OCI-LY7 (cell line): ENCODE measurements at regions not wholly inside any gene's neighbourhood (a gene's known extent, or its start where the extent isn't known, plus 50 kb on each side); places are given as distances from the start of the nearest gene placed in this dataset.

Experiments used
- BruUV-seq: library from RNA; stranded (reverse); fragments of 400-500 nt; replicated peaks from 2 replicates; lab custom pipeline; 2021; lab: Mats Ljungman, UMichigan
- CTCF ChIA-PET: fragments of 300-600 bp; sonication (Branson Sonifier 250); formaldehyde crosslinking; loops from one replicate; lab custom pipeline; 2022; ENCODE audit warnings: antibody characterized with exemption; ENCODE audit not compliant: unreplicated experiment; lab: Charles Lee
- POLR2A ChIA-PET: fragments of 300-600 bp; sonication (Branson Sonifier 250); formaldehyde crosslinking; loops from one replicate; lab custom pipeline; 2022; ENCODE audit warnings: antibody characterized with exemption; lab: Charles Lee
- DNase-seq: peaks from one replicate; pipeline ENCODE4 v3.0.0-alpha.2; 2015; ENCODE audit warnings: low spot score
- H2AFZ ChIP-seq: fragments of 200-600 bp; sonication (generic), shearing (Covaris generic); 2 replicates; pipeline ENCODE4 v1.6.1; 2014; ENCODE audit warnings: mild to moderate bottlenecking, antibody characterized with exemption, low read length, moderate library complexity
- H3K27ac ChIP-seq: fragments of 200-600 bp; sonication (generic); 2 replicates; pipeline ENCODE4 v1.5.1; 2014; ENCODE audit warnings: mixed run types, low read depth, mild to moderate bottlenecking, moderate library complexity, low read length, inconsistent platforms; ENCODE audit not compliant: poor library complexity, severe bottlenecking
- H3K36me3 ChIP-seq: fragments of 200-600 bp; sonication (generic); 2 replicates; pipeline ENCODE4 v1.6.1; 2014; ENCODE audit warnings: mild to moderate bottlenecking, antibody characterized with exemption, low read length, moderate library complexity, mixed read lengths; ENCODE audit not compliant: insufficient read depth
- H3K4me1 ChIP-seq: fragments of 200-600 bp; sonication (generic); 2 replicates; pipeline ENCODE4 v1.5.1; 2014; ENCODE audit warnings: mild to moderate bottlenecking, low read length; ENCODE audit not compliant: insufficient read depth, poor library complexity, severe bottlenecking
- H3K4me2 ChIP-seq: fragments of 200-600 bp; sonication (generic); 2 replicates; pipeline ENCODE4 v1.6.1; 2014; ENCODE audit warnings: mild to moderate bottlenecking, low read length
- H3K4me3 ChIP-seq: fragments of 200-600 bp; sonication (generic); 2 replicates; pipeline ENCODE4 v1.5.1; 2014; ENCODE audit warnings: mild to moderate bottlenecking, low read depth, low read length; ENCODE audit not compliant: poor library complexity, severe bottlenecking
- H3K79me2 ChIP-seq: fragments of 200-600 bp; sonication (generic); 2 replicates; pipeline ENCODE4 v1.6.1; 2016; ENCODE audit warnings: low read depth, mild to moderate bottlenecking, low read length, moderate library complexity, mixed read lengths; ENCODE audit not compliant: insufficient read depth
- H3K9me2 ChIP-seq: fragments of 200-600 bp; sonication (generic); 2 replicates; pipeline ENCODE4 v1.6.1; 2016; ENCODE audit warnings: mild to moderate bottlenecking, low read length, mixed read lengths; ENCODE audit not compliant: insufficient read depth
- H3K9me3 ChIP-seq: fragments of 200-600 bp; sonication (generic); 2 replicates; pipeline ENCODE4 v1.6.1; 2014; ENCODE audit warnings: mild to moderate bottlenecking, mixed run types, low read length, mixed read lengths
- H4K20me1 ChIP-seq: fragments of 200-600 bp; sonication (generic); 2 replicates; pipeline ENCODE4 v1.6.1; 2014; ENCODE audit warnings: mild to moderate bottlenecking, antibody characterized with exemption, low read length, moderate library complexity, mixed read lengths; ENCODE audit not compliant: insufficient read depth
- CTCF ChIP-seq: fragments of 200-600 bp; sonication (generic); conservative IDR thresholded peaks from 2 replicates; pipeline ENCODE4 v1.5.1; 2014; ENCODE audit warnings: mild to moderate bottlenecking, antibody characterized with exemption, low read length, moderate library complexity, mixed read lengths
- EZH2phosphoT487 ChIP-seq: fragments of 200-600 bp; sonication (generic); IDR thresholded peaks from 2 replicates; pipeline ENCODE4 v1.6.1; 2018; ENCODE audit warnings: low read depth, borderline replicate concordance, mild to moderate bottlenecking, mixed run types, antibody characterized with exemption, low read length, moderate library complexity, mixed read lengths
- intact Hi-C: fragments of 100-400 bp; cut with micrococcal nuclease; formaldehyde crosslinking; loops from one replicate; pipeline ENCODE4 v1.10.0; 2022; ENCODE audit not compliant: unreplicated experiment

DNA sequence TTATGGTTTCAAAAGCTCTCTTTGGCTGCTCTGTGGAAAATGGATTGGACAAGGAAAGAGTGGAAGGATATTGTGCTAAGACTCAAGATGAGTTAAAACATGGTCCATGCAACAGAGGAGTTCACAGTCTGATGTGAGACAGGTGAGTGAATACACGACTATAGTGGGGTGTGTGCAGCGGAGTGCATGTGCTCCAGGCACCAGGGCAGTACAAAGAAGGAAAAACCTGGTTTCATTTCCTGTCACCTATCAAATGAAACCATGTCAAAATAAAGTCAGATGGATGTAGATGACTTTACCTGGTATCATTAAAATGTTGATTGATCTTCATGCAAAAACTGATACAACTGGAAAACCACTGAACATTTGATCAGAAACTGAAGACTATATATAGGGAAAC, 241.0 kb upstream of the RASGEF1B start:
- intact Hi-C loops, result no loop called here
- Histone ChIP-seq H4K20me1 (no peaks in the 10 kb centered on the region), H3K79me2 (no peaks in the 10 kb centered on the region), H3K4me2 (0 out of 2 replicates have a peak overlapping the region, but pooled peaks have one; percentile 1), H3K4me3 (no peak overlapping the region), H3K27ac (no peak overlapping the region), H2AFZ (no peak overlapping the region), H3K36me3 (no peaks in the 10 kb centered on the region), H3K9me3 (no peaks in the 10 kb centered on the region), H3K9me2 (no peaks in the 10 kb centered on the region), H3K4me1 (peaks cover 14% of the 10 kb centered on the region)
- peak; percentile 11 for DNase-seq
- ChIA-PET CTCF (no interaction called here), POLR2A (no interaction called here)
- no TSS peak for BruUV-seq
- TF ChIP-seq CTCF (no peak), EZH2phosphoT487 (no peak)

- Histone ChIP-seq H3K4me1 (peaks cover 6% of the 10 kb centered on the region), H3K9me3 (no peaks in the 10 kb centered on the region), H3K27ac (no peak overlapping the region), H2AFZ (no peak overlapping the region), H4K20me1 (no peaks in the 10 kb centered on the region), H3K79me2 (no peaks in the 10 kb centered on the region), H3K4me3 (no peak overlapping the region), H3K36me3 (no peaks in the 10 kb centered on the region), H3K9me2 (no peaks in the 10 kb centered on the region), H3K4me2 (no peak overlapping the region)
- no peak for DNase-seq
- CTCF ChIA-PET, result no interaction called here
- POLR2A ChIA-PET, result interaction anchor here (1.1 to 1.5 kb wide), 3 partner anchors 20 to 232 kb away, joined by 3 to 4 read pairs (median 3); no protein-coding TSS in a partner anchor
- intact Hi-C loops, result no loop called here
- BruUV-seq, result no TSS peak
- no peak for TF ChIP-seq CTCF
- TF ChIP-seq EZH2phosphoT487, result no peak
Measured at GRCh38 chr4:81704461-81704860, 232.8 kb upstream of the RASGEF1B start.

DNA sequence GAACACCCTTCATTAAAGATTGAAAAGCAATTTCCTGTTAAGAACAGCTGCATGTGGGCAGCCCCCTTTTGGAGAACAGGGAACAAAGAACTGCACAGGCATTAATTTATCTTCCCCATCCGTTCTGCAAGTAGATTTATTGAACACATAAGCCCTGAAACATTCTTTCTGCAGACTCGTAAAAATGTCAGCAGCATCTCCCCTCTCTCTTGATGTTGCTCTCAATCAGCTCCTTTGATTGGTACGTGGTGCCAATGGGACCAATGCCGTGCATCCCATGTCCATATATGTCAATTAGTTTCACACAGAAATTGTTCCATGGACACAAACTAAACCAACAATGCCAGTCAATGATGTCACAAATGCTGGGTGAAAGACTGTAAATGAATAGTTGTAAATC, 228.5 kb upstream of the RASGEF1B start:
- POLR2A ChIA-PET, result interaction anchor here (0.7 kb wide), 1 partner anchor 66 kb away, joined by 3 read pairs; no protein-coding TSS in a partner anchor

More for the DNA sequence above, 228.5 kb upstream of the RASGEF1B start:
- Histone ChIP-seq H3K27ac (no peak overlapping the region), H4K20me1 (no peaks in the 10 kb centered on the region), H3K4me1 (peaks cover 19% of the 10 kb centered on the region), H3K9me2 (no peaks in the 10 kb centered on the region), H3K36me3 (no peaks in the 10 kb centered on the region), H2AFZ (no peak overlapping the region), H3K79me2 (no peaks in the 10 kb centered on the region), H3K4me3 (no peak overlapping the region), H3K9me3 (no peaks in the 10 kb centered on the region), H3K4me2 (no peak overlapping the region)
- TF ChIP-seq EZH2phosphoT487 (no peak), CTCF (no peak)
- no TSS peak for BruUV-seq
- DNase-seq, result no peak
- intact Hi-C loops, result no loop called here
- CTCF ChIA-PET, result no interaction called here
